HepG2 (cell line): ENCODE measurements at regions not wholly inside any gene's neighbourhood (a gene's known extent, or its start where the extent isn't known, plus 50 kb on each side); places are given as distances from the start of the nearest gene placed in this dataset.

ENCODE experiments used
- ADNP ChIP-seq: sonication (generic); formaldehyde crosslinking; IDR thresholded peaks from 2 replicates; pipeline ENCODE4 v1.4.0; 2020; ENCODE audit warnings: missing genetic modification reagents
- AFF4 ChIP-seq: sonication (generic); formaldehyde crosslinking; IDR thresholded peaks from 2 replicates; pipeline ENCODE4 v1.4.0; 2020; ENCODE audit warnings: missing genetic modification reagents
- BHLHE40 ChIP-seq: IDR thresholded peaks from 2 replicates; pipeline ENCODE4 v1.6.1; 2011; ENCODE audit warnings: low read length, improper control_type of control experiment
- CTCF ChIP-seq: sonication (generic); formaldehyde crosslinking; IDR thresholded peaks from 2 replicates; pipeline ENCODE4 v1.5.0; 2020; ENCODE audit warnings: mild to moderate bottlenecking, missing genetic modification reagents, moderate library complexity
- EZH2 ChIP-seq: conservative IDR thresholded peaks from 2 replicates; pipeline ENCODE4 v1.6.1; 2012; ENCODE audit warnings: mild to moderate bottlenecking, low read depth, low read length, moderate library complexity
- NFRKB ChIP-seq: fragments of 450-650 bp; IDR thresholded peaks from 2 replicates; pipeline ENCODE4 v1.6.1; 2017
- PBX2 ChIP-seq: IDR thresholded peaks from 2 replicates; pipeline ENCODE4 v1.6.1; 2016; ENCODE audit warnings: control low read depth
- SP1 ChIP-seq, 2 experiments: fragments of 450-650 bp in 1 of 2; sonication (generic) in 1 of 2; formaldehyde crosslinking in 1 of 2; IDR thresholded peaks; 2 replicates each; pipeline versions ENCODE4 v1.4.0 to v1.6.1; 2016 to 2020; ENCODE audit warnings: missing genetic modification reagents in 1 of 2
- ZBTB26 ChIP-seq: IDR thresholded peaks from 2 replicates; pipeline ENCODE4 v1.6.1; 2016; ENCODE audit warnings: missing compliant biosample characterization, missing genetic modification reagents, borderline replicate concordance
- ZBTB37 ChIP-seq: sonication (generic); formaldehyde crosslinking; IDR thresholded peaks from 2 replicates; pipeline ENCODE4 v1.4.0; 2020; ENCODE audit warnings: mild to moderate bottlenecking, missing genetic modification reagents
- ZNF335 ChIP-seq: sonication (generic); formaldehyde crosslinking; IDR thresholded peaks from 2 replicates; pipeline ENCODE4 v1.4.0; 2020; ENCODE audit warnings: missing genetic modification reagents
- ZNF652 ChIP-seq: IDR thresholded peaks from 2 replicates; pipeline ENCODE4 v1.6.1; 2016; ENCODE audit warnings: low read depth, borderline replicate concordance

- no peak for TF ChIP-seq ZBTB37 (CRISPR knock-in tag)
- no peak for TF ChIP-seq CTCF (CRISPR knock-in tag)
- no peak for TF ChIP-seq ADNP (CRISPR knock-in tag)
- TF ChIP-seq ZNF335: no peak
- no peak for TF ChIP-seq AFF4 (CRISPR knock-in tag)
- TF ChIP-seq SP1 (IDR thresholded peaks at IDR 0.05): no peak
- TF ChIP-seq SP1 (CRISPR knock-in tag; IDR thresholded peaks at IDR 0.05): no peak
- TF ChIP-seq BHLHE40: no peak
- TF ChIP-seq ZBTB26 (CRISPR knock-in tag): no peak
- TF ChIP-seq EZH2: no peak
- no peak for TF ChIP-seq NFRKB
- TF ChIP-seq PBX2: no peak
- no peak for TF ChIP-seq ZNF652
Observed at GRCh38 chr10:33889371-33889770, 554.9 kb upstream of the NRP1 start.
